Neural progenitor cell (in vitro differentiated cells): ENCODE measurements at regions not wholly inside any gene's neighbourhood (a gene's known extent, or its start where the extent isn't known, plus 50 kb on each side); places are given as distances from the start of the nearest gene placed in this dataset.

Experiments
- DNase-seq: peaks from one replicate; pipeline ENCODE4 v3.0.0-alpha.2; 2016; ENCODE audit warnings: low spot score
- H2AFZ ChIP-seq: fragments of 200-600 bp; sonication (generic); replicated peaks from 2 replicates; pipeline ENCODE4 v1.6.1; 2016; ENCODE audit warnings: antibody characterized with exemption
- H3F3A ChIP-seq: fragments of 200-600 bp; sonication (generic); 2 replicates; pipeline ENCODE4 v1.6.1; 2016; ENCODE audit warnings: antibody characterized with exemption, low read depth
- H3K27ac ChIP-seq: fragments of 200-600 bp; sonication (generic); 2 replicates; pipeline ENCODE4 v1.5.1; 2016; ENCODE audit warnings: mild to moderate bottlenecking
- H3K27me3 ChIP-seq: fragments of 200-600 bp; sonication (generic); 2 replicates; pipeline ENCODE4 v1.6.1; 2016; ENCODE audit warnings: mild to moderate bottlenecking, moderate library complexity
- H3K36me3 ChIP-seq: fragments of 200-600 bp; sonication (generic); 2 replicates; pipeline ENCODE4 v1.5.1; 2016
- H3K4me1 ChIP-seq: fragments of 200-600 bp; sonication (generic); 2 replicates; pipeline ENCODE4 v1.6.1; 2016; ENCODE audit warnings: mixed run types
- H3K4me2 ChIP-seq: fragments of 200-600 bp; sonication (generic); 2 replicates; pipeline ENCODE4 v1.6.1; 2016
- H3K4me3 ChIP-seq: fragments of 200-600 bp; sonication (generic); 2 replicates; pipeline ENCODE4 v1.5.1; 2016
- H3K79me2 ChIP-seq: fragments of 200-600 bp; sonication (generic); 2 replicates; pipeline ENCODE4 v1.6.1; 2016; ENCODE audit warnings: low read depth
- H3K9ac ChIP-seq: fragments of 200-600 bp; sonication (generic); 2 replicates; pipeline ENCODE4 v1.6.1; 2016
- H3K9me3 ChIP-seq: fragments of 200-600 bp; sonication (generic); 2 replicates; pipeline ENCODE4 v1.5.1; 2016; ENCODE audit warnings: low read depth
- H4K20me1 ChIP-seq: fragments of 200-600 bp; sonication (generic); 2 replicates; pipeline ENCODE4 v1.6.1; 2016; ENCODE audit warnings: low read depth
- H3K27ac Mint-ChIP-seq: 3 replicates; pipeline ENCODE4 v1.8.0; 2021; ENCODE audit warnings: mixed read lengths
- H3K27me3 Mint-ChIP-seq: 2 replicates; pipeline ENCODE4 v1.8.0; 2022; ENCODE audit warnings: low read depth, mild to moderate bottlenecking, inconsistent platforms, moderate library complexity, mixed read lengths; ENCODE audit not compliant: insufficient read depth
- H3K36me3 Mint-ChIP-seq: 3 replicates; pipeline ENCODE4 v1.8.0; 2021; ENCODE audit warnings: mixed read lengths
- H3K4me1 Mint-ChIP-seq: 3 replicates; pipeline ENCODE4 v1.8.0; 2021; ENCODE audit warnings: mixed read lengths
- H3K4me3 Mint-ChIP-seq: 3 replicates; pipeline ENCODE4 v1.8.0; 2021; ENCODE audit warnings: mild to moderate bottlenecking, moderate library complexity, mixed read lengths
- H3K9me3 Mint-ChIP-seq: 3 replicates; pipeline ENCODE4 v1.8.0; 2020; ENCODE audit warnings: mixed read lengths
- EZH2 ChIP-seq: fragments of 200-600 bp; sonication (generic); IDR thresholded peaks from 2 replicates; pipeline ENCODE4 v1.6.1; 2017; ENCODE audit warnings: antibody characterized with exemption, mild to moderate bottlenecking, moderate library complexity
- EZH2phosphoT487 ChIP-seq: fragments of 200-600 bp; sonication (generic); IDR thresholded peaks from 2 replicates; pipeline ENCODE4 v1.6.1; 2017; ENCODE audit warnings: antibody characterized with exemption
- TF ChIP-seq, protein P1 (sequence below): fragments of 200-600 bp; sonication (generic); IDR thresholded peaks from 2 replicates; pipeline ENCODE4 v1.5.1; 2017; ENCODE audit warnings: antibody characterized with exemption, mild to moderate bottlenecking

DNA sequence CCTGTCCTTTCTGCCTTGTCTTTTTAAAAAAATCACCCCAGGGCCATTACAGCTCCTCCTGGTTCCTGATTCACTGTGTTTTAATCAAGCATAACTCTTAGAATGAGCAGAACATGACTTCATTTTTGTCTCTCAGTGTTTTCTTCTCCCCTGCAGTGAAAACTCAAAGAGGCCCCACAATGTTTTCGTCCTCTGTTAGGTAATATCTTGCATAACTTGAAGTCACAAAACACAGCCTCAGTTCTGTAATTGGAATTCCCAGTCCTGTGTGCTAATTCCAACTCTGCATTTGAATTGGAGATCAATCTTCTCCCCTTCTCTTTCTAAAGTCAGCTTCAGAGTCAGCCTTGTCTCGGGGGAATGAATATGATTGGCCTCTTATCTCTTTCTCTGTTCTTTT is 186.5 kb upstream of the NAV2 start:
- no peak overlapping the region for H3K4me3 ChIP-seq
- no peak overlapping the region for H2AFZ ChIP-seq
- no peak overlapping the region for H3K4me3 Mint-ChIP-seq
- no peak overlapping the region for H3K27ac Mint-ChIP-seq
- no peaks in the 10 kb centered on the region for H3K9me3 Mint-ChIP-seq
- peaks cover 29% of the 10 kb centered on the region for H3K27me3 ChIP-seq
- no peaks in the 10 kb centered on the region for H3F3A ChIP-seq
- no peak for DNase-seq
- TF ChIP-seq, protein P1, sequence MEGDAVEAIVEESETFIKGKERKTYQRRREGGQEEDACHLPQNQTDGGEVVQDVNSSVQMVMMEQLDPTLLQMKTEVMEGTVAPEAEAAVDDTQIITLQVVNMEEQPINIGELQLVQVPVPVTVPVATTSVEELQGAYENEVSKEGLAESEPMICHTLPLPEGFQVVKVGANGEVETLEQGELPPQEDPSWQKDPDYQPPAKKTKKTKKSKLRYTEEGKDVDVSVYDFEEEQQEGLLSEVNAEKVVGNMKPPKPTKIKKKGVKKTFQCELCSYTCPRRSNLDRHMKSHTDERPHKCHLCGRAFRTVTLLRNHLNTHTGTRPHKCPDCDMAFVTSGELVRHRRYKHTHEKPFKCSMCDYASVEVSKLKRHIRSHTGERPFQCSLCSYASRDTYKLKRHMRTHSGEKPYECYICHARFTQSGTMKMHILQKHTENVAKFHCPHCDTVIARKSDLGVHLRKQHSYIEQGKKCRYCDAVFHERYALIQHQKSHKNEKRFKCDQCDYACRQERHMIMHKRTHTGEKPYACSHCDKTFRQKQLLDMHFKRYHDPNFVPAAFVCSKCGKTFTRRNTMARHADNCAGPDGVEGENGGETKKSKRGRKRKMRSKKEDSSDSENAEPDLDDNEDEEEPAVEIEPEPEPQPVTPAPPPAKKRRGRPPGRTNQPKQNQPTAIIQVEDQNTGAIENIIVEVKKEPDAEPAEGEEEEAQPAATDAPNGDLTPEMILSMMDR: no peak
- TF ChIP-seq EZH2phosphoT487 (no peak), EZH2 (no peak)
- H3K4me1 ChIP-seq: no peaks in the 10 kb centered on the region
- no peaks in the 10 kb centered on the region for H3K36me3 ChIP-seq
- no peak overlapping the region for H3K27ac ChIP-seq
- H3K4me2 ChIP-seq: no peak overlapping the region
- H3K27me3 Mint-ChIP-seq: peaks cover 15% of the 10 kb centered on the region
- no peaks in the 10 kb centered on the region for H3K79me2 ChIP-seq
- H3K9ac ChIP-seq: no peak overlapping the region
- H3K36me3 Mint-ChIP-seq: peaks cover 2% of the 10 kb centered on the region
- peaks cover 49% of the 10 kb centered on the region for H3K4me1 Mint-ChIP-seq
- no peaks in the 10 kb centered on the region for H4K20me1 ChIP-seq
- no peaks in the 10 kb centered on the region for H3K9me3 ChIP-seq

- Histone ChIP-seq H3K36me3 (no peaks in the 10 kb centered on the region), H3K4me1 (no peaks in the 10 kb centered on the region), H3K9ac (no peak overlapping the region), H3K27ac (no peak overlapping the region), H4K20me1 (no peaks in the 10 kb centered on the region), H2AFZ (no peak overlapping the region), H3F3A (no peaks in the 10 kb centered on the region), H3K4me2 (no peak overlapping the region), H3K79me2 (no peaks in the 10 kb centered on the region), H3K9me3 (no peaks in the 10 kb centered on the region), H3K4me3 (no peak overlapping the region), H3K27me3 (peaks cover 33% of the 10 kb centered on the region)
- no peak overlapping the region for H3K4me3 Mint-ChIP-seq
- peaks cover 16% of the 10 kb centered on the region for H3K27me3 Mint-ChIP-seq
- no peak for DNase-seq
- H3K4me1 Mint-ChIP-seq: peaks cover 51% of the 10 kb centered on the region
- H3K9me3 Mint-ChIP-seq: no peaks in the 10 kb centered on the region
- H3K27ac Mint-ChIP-seq: no peak overlapping the region
- TF ChIP-seq EZH2 (no peak), EZH2phosphoT487 (no peak)
- TF ChIP-seq, protein P1: no peak
- H3K36me3 Mint-ChIP-seq: peaks cover 2% of the 10 kb centered on the region
These were observed 186.9 kb upstream of the NAV2 start for GRCh38 chr11:19525714-19526113.

GRCh38 chr11:19525276-19525675 is 187.4 kb upstream of the NAV2 start:
- H3K36me3 ChIP-seq: no peaks in the 10 kb centered on the region
- no peak overlapping the region for H2AFZ ChIP-seq
- peaks cover 2% of the 10 kb centered on the region for H3K4me1 ChIP-seq
- peaks cover 3% of the 10 kb centered on the region for H3F3A ChIP-seq
- Mint-ChIP-seq H3K27ac (no peak overlapping the region), H3K36me3 (peaks cover 2% of the 10 kb centered on the region), H3K27me3 (peaks cover 16% of the 10 kb centered on the region), H3K9me3 (no peaks in the 10 kb centered on the region), H3K4me3 (no peak overlapping the region), H3K4me1 (peaks cover 54% of the 10 kb centered on the region)
- H4K20me1 ChIP-seq: no peaks in the 10 kb centered on the region
- TF ChIP-seq, protein P1: no peak
- TF ChIP-seq EZH2 (no peak), EZH2phosphoT487 (no peak)
- H3K79me2 ChIP-seq: no peaks in the 10 kb centered on the region
- H3K27me3 ChIP-seq: peaks cover 33% of the 10 kb centered on the region
- no peak overlapping the region for H3K4me3 ChIP-seq
- no peak overlapping the region for H3K9ac ChIP-seq
- no peaks in the 10 kb centered on the region for H3K9me3 ChIP-seq
- DNase-seq: no peak
- H3K4me2 ChIP-seq: no peak overlapping the region
- no peak overlapping the region for H3K27ac ChIP-seq
